ENCODE measurements at regions not wholly inside any gene's neighbourhood (a gene's known extent, or its start where the extent isn't known, plus 50 kb on each side); places are given as distances from the start of the nearest gene placed in this dataset.

DNA sequence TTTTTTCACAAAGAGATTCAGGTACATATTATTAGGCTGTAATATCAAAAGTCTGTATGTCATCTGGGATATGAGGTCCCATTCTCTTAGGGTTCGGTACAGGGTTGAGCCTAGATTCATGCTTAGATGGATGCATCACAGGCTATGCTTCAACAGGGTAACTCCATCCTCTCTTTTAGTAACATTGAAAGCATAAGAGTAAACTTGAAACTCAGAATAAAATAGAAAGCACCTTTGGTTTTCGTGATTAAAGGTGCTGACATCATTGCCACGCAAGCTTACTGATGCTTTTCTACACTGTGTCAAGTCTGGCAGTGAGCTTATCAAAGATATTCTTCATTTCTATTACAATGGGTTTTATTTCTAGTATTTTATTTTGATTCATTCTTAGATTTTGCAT lies 419.1 kb upstream of the DSEL start:
- DNase-seq, result no peak

- DNase-seq, result no peak
Observed at GRCh38 chr18:67933271-67933670, 416.8 kb upstream of the DSEL start.

GRCh38 chr18:67932271-67932670 lies 415.8 kb upstream of the DSEL start:
- no peak for DNase-seq

GRCh38 chr18:67926929-67927864 lies 410.7 kb upstream of the DSEL start:
- DNase-seq, result no peak

DNA sequence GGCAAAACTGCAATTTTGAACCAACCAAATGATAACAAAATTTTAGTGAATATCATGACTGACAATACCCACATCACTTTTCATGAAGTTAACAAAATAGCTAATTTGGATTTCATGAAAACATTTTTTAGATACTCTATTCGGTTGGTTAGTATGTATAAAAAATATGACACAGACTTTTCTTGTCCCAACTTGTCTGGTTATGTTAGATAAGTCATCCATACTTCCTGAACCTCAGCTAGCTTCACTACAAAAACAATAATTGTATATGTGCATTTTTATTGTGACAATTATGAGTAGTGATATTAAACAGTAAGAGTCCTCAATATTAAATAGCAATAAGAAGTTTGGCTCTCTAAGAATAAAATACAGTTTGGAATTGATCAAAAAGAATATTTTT lies 408.1 kb upstream of the DSEL start:
- DNase-seq, result no peak

GRCh38 chr18:67919316-67919715 lies 402.8 kb upstream of the DSEL start:
- DNase-seq, result no peak

GRCh38 chr18:67916097-67916496 lies 399.6 kb upstream of the DSEL start:
- DNase-seq, result no peak

GRCh38 chr18:67913040-67913439 lies 396.5 kb upstream of the DSEL start:
- no peak for DNase-seq

GRCh38 chr18:67901573-67901972 lies 385.1 kb upstream of the DSEL start:
- DNase-seq, result no peak

- DNase-seq, result no peak
Observed at GRCh38 chr18:67896451-67896850, 379.9 kb upstream of the DSEL start.

- DNase-seq, result no peak
Observed at GRCh38 chr18:67893916-67894315, 377.4 kb upstream of the DSEL start.

- no peak for DNase-seq
Observed at GRCh38 chr18:67876871-67877270, 360.4 kb upstream of the DSEL start.

DNA sequence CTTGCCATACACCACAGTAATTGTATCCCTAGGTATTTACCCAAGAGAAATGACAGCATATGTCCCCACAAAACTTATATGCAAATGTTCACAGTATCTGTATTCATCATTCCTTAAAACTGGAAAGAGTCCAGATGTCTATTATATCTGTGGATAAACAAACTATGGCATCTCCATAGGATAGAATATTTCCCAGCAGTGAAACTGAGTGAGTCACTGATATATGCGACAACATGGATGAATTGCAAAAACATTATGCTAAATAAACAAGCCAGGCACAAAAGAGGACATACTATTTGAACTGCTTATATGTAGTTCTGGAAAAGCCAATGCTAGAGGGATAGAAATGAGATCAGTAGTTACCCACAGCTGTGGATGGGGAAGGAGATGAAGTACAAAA lies 359.4 kb upstream of the DSEL start:
- no peak for DNase-seq

DNA sequence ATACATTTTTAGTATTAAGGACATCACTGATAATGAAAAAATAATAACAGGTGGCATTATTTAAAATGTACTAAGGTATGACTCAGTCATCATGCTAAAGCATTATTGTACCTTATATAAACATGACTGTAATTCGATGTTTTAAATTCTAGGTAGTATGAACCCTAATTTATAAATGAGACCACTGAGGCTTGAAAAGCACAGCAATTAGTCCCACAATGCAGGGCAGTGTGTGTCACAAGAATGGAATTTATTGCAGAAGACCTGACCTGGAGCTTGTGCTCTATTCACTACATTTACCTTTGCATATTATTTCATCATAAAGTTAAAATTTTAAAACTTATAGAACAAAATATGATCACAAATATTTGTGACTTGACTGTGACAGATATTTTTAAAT lies 358.5 kb upstream of the DSEL start:
- no peak for DNase-seq

DNA sequence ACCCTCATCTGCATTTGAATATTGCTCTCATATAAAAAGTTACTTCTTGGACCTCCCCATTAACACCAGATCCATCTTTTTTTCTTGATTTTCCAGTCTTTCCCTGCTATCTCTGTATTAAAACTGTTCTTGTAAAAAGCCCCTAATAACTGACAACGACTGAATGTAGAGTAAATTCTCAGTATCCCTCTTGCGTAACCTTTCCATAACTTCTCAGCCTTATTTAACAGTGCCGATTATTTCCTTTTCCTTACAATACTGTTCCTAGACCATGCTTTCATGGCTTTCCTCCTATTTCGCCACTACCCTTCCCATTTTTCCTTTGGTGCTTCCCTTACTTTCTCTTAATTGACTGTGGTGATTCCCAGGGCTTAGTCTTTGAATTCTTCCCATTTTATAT lies 348.9 kb upstream of the DSEL start:
- no peak for DNase-seq

GRCh38 chr18:67864677-67865340 lies 348.3 kb upstream of the DSEL start:
- no peak for DNase-seq

DNA sequence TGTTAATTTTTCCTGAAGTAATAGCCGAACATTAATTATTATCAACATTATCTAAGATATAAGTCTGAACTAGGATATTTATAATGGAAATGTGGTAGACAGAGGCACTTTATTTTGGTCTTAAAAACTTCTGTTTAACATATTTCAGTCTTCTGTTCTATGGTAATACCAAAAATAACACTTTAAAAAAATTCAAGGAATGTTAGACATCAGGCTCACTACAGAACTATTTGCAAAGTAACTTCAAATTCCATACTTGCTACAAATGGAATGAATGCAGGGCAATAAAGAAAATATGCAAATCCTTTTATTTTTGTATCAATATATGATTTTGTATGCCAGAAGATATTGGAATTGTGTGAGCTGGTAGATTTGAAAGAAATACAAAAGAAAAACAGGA lies 345.5 kb upstream of the DSEL start:
- no peak for DNase-seq

GRCh38 chr18:67854340-67854739 lies 337.8 kb upstream of the DSEL start:
- DNase-seq, result no peak

GRCh38 chr18:67846422-67847098 lies 330.0 kb upstream of the DSEL start:
- DNase-seq, result no peak

- DNase-seq, result no peak
Observed at GRCh38 chr18:67845035-67845434, 328.5 kb upstream of the DSEL start.

DNA sequence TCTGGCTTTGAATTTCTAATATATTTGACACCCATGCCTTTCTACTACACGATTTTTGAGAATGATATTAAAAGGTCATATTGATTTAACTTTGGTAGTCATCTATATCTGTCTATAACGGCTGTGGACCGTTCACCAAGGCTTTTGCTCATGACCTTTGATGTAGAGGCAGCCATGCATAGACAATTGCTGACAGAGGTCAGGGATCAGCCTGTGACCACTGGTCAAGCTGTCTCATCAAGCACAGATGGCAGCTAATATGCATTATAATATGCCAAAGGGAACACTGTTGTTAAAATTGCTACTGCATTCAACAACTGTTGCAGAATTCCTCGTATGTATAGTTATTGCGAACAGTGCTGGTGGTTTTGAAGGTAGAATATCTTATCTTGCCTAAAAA lies 323.9 kb upstream of the DSEL start:
- no peak for DNase-seq

GRCh38 chr18:67818432-67818831 lies 301.9 kb upstream of the DSEL start:
- DNase-seq, result no peak

DNA sequence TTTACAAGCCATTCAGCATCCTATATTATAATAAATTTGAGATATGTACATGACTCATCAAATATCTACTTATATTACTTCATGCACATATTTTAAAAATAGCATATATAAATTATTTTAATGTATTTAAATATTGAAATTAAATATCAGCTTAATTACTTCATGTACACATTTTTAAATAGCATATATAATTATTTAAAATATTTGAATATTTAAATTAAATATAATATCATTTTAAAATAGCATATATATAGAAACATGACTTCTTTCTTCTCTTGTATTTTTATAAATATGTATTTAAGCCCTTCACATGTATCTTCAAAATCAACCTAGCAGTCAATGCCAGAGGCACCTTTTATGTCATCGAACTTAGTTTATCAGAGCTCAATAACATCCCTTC lies 298.8 kb upstream of the DSEL start:
- no peak for DNase-seq

Data from hematopoietic multipotent progenitor cell treated with erythropoietin and hydrocortisone succinate and interleukin-3 and kit ligand, for 8 days (in vitro differentiated cells).